22Rv1 (cell line): ENCODE measurements at regions not wholly inside any gene's neighbourhood (a gene's known extent, or its start where the extent isn't known, plus 50 kb on each side); places are given as distances from the start of the nearest gene placed in this dataset.
"Not testable (repeated sequence)": the region's sequence is repeated elsewhere in the genome, so short reads cannot be mapped to it uniquely, and the experiment has no call there.

ENCODE experiments used
- ZFX ChIP-seq: fragments of 450-650 bp; IDR thresholded peaks from 2 replicates; pipeline ENCODE4 v1.6.1; 2017; ENCODE audit warnings: antibody characterized with exemption, borderline replicate concordance
- TF ChIP-seq, protein P1 (sequence below): fragments of 450-650 bp; IDR thresholded peaks from 2 replicates; pipeline ENCODE4 v1.5.1; 2017; ENCODE audit warnings: mild to moderate bottlenecking

DNA sequence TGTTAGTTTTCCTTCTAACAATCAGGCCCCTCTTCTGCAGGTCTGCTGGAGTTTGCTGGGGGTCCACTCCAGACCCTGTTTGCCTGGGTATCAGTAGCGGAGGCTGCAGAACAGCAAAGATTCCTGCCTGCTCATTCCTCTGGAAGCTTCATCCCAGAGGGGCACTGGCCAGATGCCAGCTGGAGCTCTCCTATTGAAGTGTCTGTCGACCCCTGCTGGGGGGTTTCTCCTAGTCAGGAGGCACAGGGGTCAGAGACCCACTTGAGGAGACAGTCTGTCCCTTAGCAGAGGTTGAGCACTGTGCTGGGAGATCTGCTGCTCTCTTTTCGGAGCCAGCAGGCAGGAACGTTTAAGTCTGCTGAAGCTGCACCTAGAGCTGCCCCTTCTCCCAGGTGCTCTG lies 174.9 kb downstream of the DPY19L2 start:
- TF ChIP-seq, protein P1, sequence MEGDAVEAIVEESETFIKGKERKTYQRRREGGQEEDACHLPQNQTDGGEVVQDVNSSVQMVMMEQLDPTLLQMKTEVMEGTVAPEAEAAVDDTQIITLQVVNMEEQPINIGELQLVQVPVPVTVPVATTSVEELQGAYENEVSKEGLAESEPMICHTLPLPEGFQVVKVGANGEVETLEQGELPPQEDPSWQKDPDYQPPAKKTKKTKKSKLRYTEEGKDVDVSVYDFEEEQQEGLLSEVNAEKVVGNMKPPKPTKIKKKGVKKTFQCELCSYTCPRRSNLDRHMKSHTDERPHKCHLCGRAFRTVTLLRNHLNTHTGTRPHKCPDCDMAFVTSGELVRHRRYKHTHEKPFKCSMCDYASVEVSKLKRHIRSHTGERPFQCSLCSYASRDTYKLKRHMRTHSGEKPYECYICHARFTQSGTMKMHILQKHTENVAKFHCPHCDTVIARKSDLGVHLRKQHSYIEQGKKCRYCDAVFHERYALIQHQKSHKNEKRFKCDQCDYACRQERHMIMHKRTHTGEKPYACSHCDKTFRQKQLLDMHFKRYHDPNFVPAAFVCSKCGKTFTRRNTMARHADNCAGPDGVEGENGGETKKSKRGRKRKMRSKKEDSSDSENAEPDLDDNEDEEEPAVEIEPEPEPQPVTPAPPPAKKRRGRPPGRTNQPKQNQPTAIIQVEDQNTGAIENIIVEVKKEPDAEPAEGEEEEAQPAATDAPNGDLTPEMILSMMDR = not testable (repeated sequence)
- not testable (repeated sequence) for TF ChIP-seq ZFX
